Left lung (tissue), 4 donors: ENCODE measurements at regions not wholly inside any gene's neighbourhood (a gene's known extent, or its start where the extent isn't known, plus 50 kb on each side); places are given as distances from the start of the nearest gene placed in this dataset.
A peak's percentile ranks its signal among the peaks of the same experiment; 100 is the strongest.

Source experiments
- ATAC-seq: fragments of 200-7000 bp; cut with Tn5 transposase; one replicate; pipeline ENCODE4 v1.9.1; 2020; ENCODE audit warnings: moderate library complexity
- DNase-seq, 4 donors: peaks; one replicate each; pipeline ENCODE4 v3.0.0-alpha.2; 2013 to 2020
- H3K27ac ChIP-seq, 2 donors: fragments of 200-600 bp; sonication (generic) in 1 of 2; one replicate each; pipeline versions ENCODE4 v1.5.0 to v1.8.0; 2020 to 2021
- H3K27me3 ChIP-seq, 2 donors: fragments of 200-600 bp; sonication (generic) in 1 of 2; one replicate each; pipeline versions ENCODE4 v1.5.0 to v1.8.0; 2020 to 2021
- H3K36me3 ChIP-seq, 2 donors: fragments of 200-600 bp; sonication (generic) in 1 of 2; one replicate each; pipeline versions ENCODE4 v1.5.0 to v1.8.0; 2020 to 2021
- H3K4me1 ChIP-seq, 2 donors: fragments of 200-600 bp; one replicate each; pipeline ENCODE4 v1.8.0; 2021
- H3K4me3 ChIP-seq, 2 donors: fragments of 200-600 bp; sonication (generic) in 1 of 2; one replicate each; pipeline versions ENCODE4 v1.5.0 to v1.8.0; 2020 to 2021; ENCODE audit warnings: mild to moderate bottlenecking in 1 of 2
- H3K9me3 ChIP-seq, 2 donors: fragments of 200-600 bp; sonication (generic) in 1 of 2; one replicate each; pipeline versions ENCODE4 v1.5.0 to v1.8.0; 2020 to 2021
- CTCF ChIP-seq, 2 donors: fragments of 200-600 bp; sonication (generic) in 1 of 2; IDR thresholded peaks; one replicate each; pipeline versions ENCODE4 v1.5.0 to v1.8.0; 2021; ENCODE audit warnings: antibody characterized with exemption in 2 of 2
- intact Hi-C, 2 donors: fragments of 100-400 bp; cut with DNase I; formaldehyde crosslinking; loops; one replicate each; pipeline versions ENCODE4 v1.11.2 to v1.14.2; 2022
- donor health status: DM: no; HTN: yes; CAD: no.
- donor health status: DM: no; HTN: no; CAD: no.

GRCh38 chrX:28278251-28278650 is 297.0 kb upstream of the DCAF8L1 start:
- Histone ChIP-seq H3K27me3 (no peaks in the 10 kb centered on the region), H3K9me3 (no peaks in the 10 kb centered on the region), H3K27ac (no peak overlapping the region), H3K4me3 (no peak overlapping the region), H3K36me3 (no peaks in the 10 kb centered on the region), H3K4me1 (no peaks in the 10 kb centered on the region)
- TF ChIP-seq CTCF (IDR thresholded peaks at IDR 0.05): no peak
- ATAC-seq (no peak), DNase-seq (no peak)
- intact Hi-C loops: no loop called here

- H3K27ac ChIP-seq: no peak overlapping the region
- ATAC-seq: no peak
Observed at GRCh38 chrX:28273736-28274135, 292.5 kb upstream of the DCAF8L1 start.

GRCh38 chrX:28246675-28247074 is 265.4 kb upstream of the DCAF8L1 start:
- Histone ChIP-seq H3K27me3 (no peaks in the 10 kb centered on the region), H3K4me3 (no peak overlapping the region), H3K36me3 (no peaks in the 10 kb centered on the region), H3K9me3 (no peaks in the 10 kb centered on the region), H3K4me1 (no peaks in the 10 kb centered on the region), H3K27ac (no peak overlapping the region)
- no peak for TF ChIP-seq CTCF (IDR thresholded peaks at IDR 0.05)
- no peak for DNase-seq
- intact Hi-C loops: no loop called here
- ATAC-seq: no peak

More at GRCh38 chrX:28273736-28274135, 292.5 kb upstream of the DCAF8L1 start:
- intact Hi-C loops: no loop called here
- no peaks in the 10 kb centered on the region for H3K4me1 ChIP-seq
- no peak overlapping the region for H3K4me3 ChIP-seq
- H3K9me3 ChIP-seq: no peaks in the 10 kb centered on the region
- DNase-seq: peak in 1 of 4 donors; percentile 2
- TF ChIP-seq CTCF (IDR thresholded peaks at IDR 0.05): no peak
- H3K36me3 ChIP-seq: no peaks in the 10 kb centered on the region
- H3K27me3 ChIP-seq: no peaks in the 10 kb centered on the region

- H3K4me3 ChIP-seq: no peak overlapping the region
- intact Hi-C loops: no loop called here
- ATAC-seq: no peak
Observed at GRCh38 chrX:28229217-28229616, 248.0 kb upstream of the DCAF8L1 start.

GRCh38 chrX:28225513-28225912 is 244.3 kb upstream of the DCAF8L1 start:
- no peak for TF ChIP-seq CTCF (IDR thresholded peaks at IDR 0.05)

More at GRCh38 chrX:28229217-28229616, 248.0 kb upstream of the DCAF8L1 start:
- H3K9me3 ChIP-seq: no peaks in the 10 kb centered on the region
- no peak for TF ChIP-seq CTCF (IDR thresholded peaks at IDR 0.05)
- H3K27me3 ChIP-seq: no peaks in the 10 kb centered on the region
- H3K36me3 ChIP-seq: no peaks in the 10 kb centered on the region
- H3K27ac ChIP-seq: no peak overlapping the region
- no peaks in the 10 kb centered on the region for H3K4me1 ChIP-seq
- no peak for DNase-seq

More at GRCh38 chrX:28225513-28225912, 244.3 kb upstream of the DCAF8L1 start:
- DNase-seq (no peak), ATAC-seq (no peak)
- H3K4me1 ChIP-seq: no peaks in the 10 kb centered on the region
- no peaks in the 10 kb centered on the region for H3K9me3 ChIP-seq
- H3K36me3 ChIP-seq: no peaks in the 10 kb centered on the region
- intact Hi-C loops: no loop called here
- no peak overlapping the region for H3K27ac ChIP-seq
- no peaks in the 10 kb centered on the region for H3K27me3 ChIP-seq
- H3K4me3 ChIP-seq: no peak overlapping the region
